Thyroid gland (tissue), 4 donors: ENCODE measurements at regions not wholly inside any gene's neighbourhood (a gene's known extent, or its start where the extent isn't known, plus 50 kb on each side); places are given as distances from the start of the nearest gene placed in this dataset.

Experiments used
- POLR2A ChIP-seq, 2 donors: fragments of 450-650 bp; IDR thresholded peaks; one replicate each; pipeline ENCODE4 v1.6.1; 2017; ENCODE audit warnings: antibody characterized with exemption in 2 of 2, mild to moderate bottlenecking in 2 of 2, moderate library complexity in 1 of 2
- TF ChIP-seq, protein P1 (sequence below), 6 experiments: fragments of 200-600 bp in 3 of 6; fragments of 450-650 bp in 3 of 6; sonication (generic) in 3 of 6; IDR thresholded peaks; one replicate each; pipeline ENCODE4 v1.5.1; 2016 to 2019; ENCODE audit warnings: antibody characterized with exemption in 6 of 6, mild to moderate bottlenecking in 2 of 6, inconsistent platforms in 1 of 6, moderate library complexity in 1 of 6

GRCh38 chr5:25484391-25484790, 839.6 kb upstream of the CDH10 start:
- TF ChIP-seq, protein P1, sequence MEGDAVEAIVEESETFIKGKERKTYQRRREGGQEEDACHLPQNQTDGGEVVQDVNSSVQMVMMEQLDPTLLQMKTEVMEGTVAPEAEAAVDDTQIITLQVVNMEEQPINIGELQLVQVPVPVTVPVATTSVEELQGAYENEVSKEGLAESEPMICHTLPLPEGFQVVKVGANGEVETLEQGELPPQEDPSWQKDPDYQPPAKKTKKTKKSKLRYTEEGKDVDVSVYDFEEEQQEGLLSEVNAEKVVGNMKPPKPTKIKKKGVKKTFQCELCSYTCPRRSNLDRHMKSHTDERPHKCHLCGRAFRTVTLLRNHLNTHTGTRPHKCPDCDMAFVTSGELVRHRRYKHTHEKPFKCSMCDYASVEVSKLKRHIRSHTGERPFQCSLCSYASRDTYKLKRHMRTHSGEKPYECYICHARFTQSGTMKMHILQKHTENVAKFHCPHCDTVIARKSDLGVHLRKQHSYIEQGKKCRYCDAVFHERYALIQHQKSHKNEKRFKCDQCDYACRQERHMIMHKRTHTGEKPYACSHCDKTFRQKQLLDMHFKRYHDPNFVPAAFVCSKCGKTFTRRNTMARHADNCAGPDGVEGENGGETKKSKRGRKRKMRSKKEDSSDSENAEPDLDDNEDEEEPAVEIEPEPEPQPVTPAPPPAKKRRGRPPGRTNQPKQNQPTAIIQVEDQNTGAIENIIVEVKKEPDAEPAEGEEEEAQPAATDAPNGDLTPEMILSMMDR (IDR thresholded peaks at IDR 0.05) = no peak
- no peak for TF ChIP-seq POLR2A (IDR thresholded peaks at IDR 0.05)
